Trophoblast cell (in vitro differentiated cells and primary cell): ENCODE measurements at regions not wholly inside any gene's neighbourhood (a gene's known extent, or its start where the extent isn't known, plus 50 kb on each side); places are given as distances from the start of the nearest gene placed in this dataset.

Experiments used
- DNase-seq, 2 donors: peaks; one replicate each; pipeline ENCODE4 v3.0.0-alpha.2; 2016
- H2AFZ ChIP-seq: 2 replicates; pipeline ENCODE4 v1.6.1; 2013; ENCODE audit warnings: low read length, moderate library complexity, mild to moderate bottlenecking; ENCODE audit not compliant: insufficient read depth, poor library complexity
- H2AK5ac ChIP-seq: 2 replicates; pipeline ENCODE4 v1.6.1; 2013; ENCODE audit warnings: mild to moderate bottlenecking, low read length
- H2BK120ac ChIP-seq: 2 replicates; pipeline ENCODE4 v1.6.1; 2013; ENCODE audit warnings: low read length, mild to moderate bottlenecking, moderate library complexity; ENCODE audit not compliant: insufficient read depth, poor library complexity
- H2BK12ac ChIP-seq: 2 replicates; pipeline ENCODE4 v1.6.1; 2013; ENCODE audit warnings: mild to moderate bottlenecking, low read length, moderate library complexity
- H2BK5ac ChIP-seq: 2 replicates; pipeline ENCODE4 v1.6.1; 2013; ENCODE audit warnings: low read length, low read depth, moderate library complexity, mild to moderate bottlenecking; ENCODE audit not compliant: poor library complexity
- H3K14ac ChIP-seq: 2 replicates; pipeline ENCODE4 v1.6.1; 2013; ENCODE audit warnings: mild to moderate bottlenecking, low read length
- H3K18ac ChIP-seq: 2 replicates; pipeline ENCODE4 v1.6.1; 2013; ENCODE audit warnings: mild to moderate bottlenecking, low read length
- H3K23ac ChIP-seq: 2 replicates; pipeline ENCODE4 v1.6.1; 2013; ENCODE audit warnings: low read length
- H3K27ac ChIP-seq: 2 replicates; pipeline ENCODE4 v1.5.1; 2013; ENCODE audit warnings: low read depth, mild to moderate bottlenecking, inconsistent platforms, low read length, moderate library complexity
- H3K27me3 ChIP-seq: 2 replicates; pipeline ENCODE4 v1.6.1; 2013; ENCODE audit warnings: inconsistent platforms, mild to moderate bottlenecking, low read length, moderate library complexity; ENCODE audit not compliant: insufficient read depth
- H3K36me3 ChIP-seq, 2 experiments: 1 replicate in 1 of 2; 2 replicates in 1 of 2; pipeline ENCODE4 v1.6.1; 2013; ENCODE audit warnings: low read length in 2 of 2, mild to moderate bottlenecking in 2 of 2, moderate library complexity in 1 of 2; ENCODE audit not compliant: insufficient read depth in 2 of 2, control insufficient read depth in 1 of 2
- H3K4ac ChIP-seq: 2 replicates; pipeline ENCODE4 v1.6.1; 2013; ENCODE audit warnings: low read depth, mild to moderate bottlenecking, low read length, moderate library complexity
- H3K4me1 ChIP-seq, 2 experiments: 1 replicate in 1 of 2; 2 replicates in 1 of 2; pipeline ENCODE4 v1.6.1; 2013; ENCODE audit warnings: low read length in 2 of 2, mild to moderate bottlenecking in 2 of 2, moderate library complexity in 1 of 2; ENCODE audit not compliant: insufficient read depth in 2 of 2, control insufficient read depth in 1 of 2
- H3K4me2 ChIP-seq: 2 replicates; pipeline ENCODE4 v1.6.1; 2013; ENCODE audit warnings: inconsistent platforms, mild to moderate bottlenecking, low read length, moderate library complexity
- H3K4me3 ChIP-seq: 2 replicates; pipeline ENCODE4 v1.5.1; 2013; ENCODE audit warnings: mild to moderate bottlenecking, low read depth, low read length, inconsistent platforms
- H3K79me1 ChIP-seq: one replicate; pipeline ENCODE4 v1.6.1; 2013; ENCODE audit warnings: low read length
- H3K79me2 ChIP-seq: 2 replicates; pipeline ENCODE4 v1.6.1; 2013; ENCODE audit warnings: low read length, mild to moderate bottlenecking; ENCODE audit not compliant: control insufficient read depth, insufficient read depth, poor library complexity
- H3K9ac ChIP-seq: 2 replicates; pipeline ENCODE4 v1.6.1; 2013; ENCODE audit warnings: mild to moderate bottlenecking, low read length
- H3K9me3 ChIP-seq: 2 replicates; pipeline ENCODE4 v1.6.1; 2013; ENCODE audit warnings: low read depth, mild to moderate bottlenecking, control low read depth, inconsistent platforms, low read length; ENCODE audit not compliant: insufficient read depth
- H4K12ac ChIP-seq: 2 replicates; pipeline ENCODE4 v1.6.1; 2013; ENCODE audit warnings: low read depth, mild to moderate bottlenecking, low read length, moderate library complexity
- H4K8ac ChIP-seq: 2 replicates; pipeline ENCODE4 v1.6.1; 2013; ENCODE audit warnings: low read depth, mild to moderate bottlenecking, low read length, moderate library complexity
- H4K91ac ChIP-seq: one replicate; pipeline ENCODE4 v1.6.1; 2013; ENCODE audit warnings: low read depth, mild to moderate bottlenecking, low read length, moderate library complexity
- WGBS: extraction: QIAGEN DNeasy Blood & Tissue Kit; methylation state at CpG from one replicate; pipeline ENCODE4 v1.1.7; 2013; ENCODE audit warnings: missing lambda C conversion rate; ENCODE audit not compliant: insufficient read length, insufficient coverage; ENCODE audit errors: extremely low coverage; 5-methylcytosine and 5-hydroxymethylcytosine counted together

DNA sequence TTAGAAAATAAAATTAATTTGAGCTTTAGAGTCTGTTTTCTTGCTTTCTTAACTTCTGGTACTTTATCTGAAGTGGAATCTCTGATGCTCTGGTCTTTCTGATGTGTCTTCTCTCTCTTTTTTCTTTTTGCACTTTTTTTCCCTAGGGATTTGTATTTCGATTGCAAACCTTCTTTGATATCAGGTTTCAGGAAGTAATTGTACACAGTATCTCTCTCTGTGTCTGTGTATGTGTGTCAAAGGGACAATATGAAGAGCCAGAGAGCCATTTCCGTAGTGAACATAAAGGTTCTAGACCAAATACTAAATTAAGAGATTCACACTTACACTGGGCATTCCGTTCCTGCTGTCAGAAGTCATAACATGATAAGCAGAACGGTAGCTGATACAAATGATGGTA is 325.0 kb downstream of the PCDH7 start:
- Histone ChIP-seq H3K27ac (no peak overlapping the region), H3K79me2 (no peaks in the 10 kb centered on the region), H3K79me1 (no peaks in the 10 kb centered on the region), H3K18ac (no peak overlapping the region), H3K9ac (no peak overlapping the region), H3K27me3 (no peaks in the 10 kb centered on the region), H4K12ac (no peak overlapping the region), H3K36me3 (no peaks in the 10 kb centered on the region), H3K23ac (no peak overlapping the region), H2AK5ac (no peak overlapping the region), H3K4me1 (no peaks in the 10 kb centered on the region), H2BK120ac (no peak overlapping the region), H3K14ac (no peak overlapping the region), H2AFZ (no peak overlapping the region), H4K91ac (no peak overlapping the region), H3K4me2 (no peak overlapping the region), H3K4ac (no peak overlapping the region), H3K4me3 (no peak overlapping the region), H2BK12ac (no peak overlapping the region), H4K8ac (no peak overlapping the region), H3K9me3 (no peaks in the 10 kb centered on the region), H2BK5ac (no peak overlapping the region)
- no CpG with 5 or more reads among the region's 4 CpGs for WGBS
- no peak for DNase-seq

DNA sequence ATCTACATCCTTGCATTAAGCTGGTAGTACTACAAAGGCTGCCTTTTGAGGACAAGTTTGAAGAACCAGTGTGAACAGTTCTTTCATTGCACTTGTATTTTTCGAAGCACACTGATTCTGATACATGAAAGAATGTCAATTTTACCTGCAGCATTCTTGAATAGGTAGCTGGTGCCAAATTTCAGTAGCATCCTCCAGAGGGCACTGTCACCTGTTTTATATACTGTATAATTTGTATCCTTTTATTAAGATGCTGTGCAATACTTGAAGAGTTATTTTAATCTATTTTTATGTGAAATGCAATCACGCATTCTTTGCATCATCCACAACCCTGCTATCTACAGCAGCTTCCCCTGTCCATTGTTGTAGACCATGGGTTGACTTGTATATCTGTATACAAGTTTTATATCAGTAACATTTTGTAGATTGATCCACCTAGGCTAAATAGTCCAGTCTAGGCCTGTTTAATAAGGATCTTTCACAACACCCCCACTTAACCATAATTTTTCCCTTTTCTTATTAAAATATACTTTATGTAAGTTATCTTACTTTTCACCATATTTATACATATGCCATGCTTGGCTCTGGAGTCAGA is 325.7 kb downstream of the PCDH7 start:
- no peak overlapping the region for H3K4me2 ChIP-seq
- no peak overlapping the region for H3K14ac ChIP-seq
- H3K79me1 ChIP-seq: no peaks in the 10 kb centered on the region
- H3K36me3 ChIP-seq: no peaks in the 10 kb centered on the region
- no peak overlapping the region for H3K27ac ChIP-seq
- H3K4me1 ChIP-seq: no peaks in the 10 kb centered on the region
- no peak overlapping the region for H4K12ac ChIP-seq
- H3K4me3 ChIP-seq: no peak overlapping the region
- H3K23ac ChIP-seq: no peak overlapping the region
- no peak overlapping the region for H2BK5ac ChIP-seq
- no peaks in the 10 kb centered on the region for H3K27me3 ChIP-seq
- no peak overlapping the region for H4K91ac ChIP-seq
- H2BK120ac ChIP-seq: no peak overlapping the region
- no peaks in the 10 kb centered on the region for H3K79me2 ChIP-seq
- no peak overlapping the region for H2AFZ ChIP-seq
- no peak overlapping the region for H3K9ac ChIP-seq
- no CpG with 5 or more reads among the region's 2 CpGs for WGBS
- no peak overlapping the region for H2AK5ac ChIP-seq
- DNase-seq: no peak
- H3K4ac ChIP-seq: no peak overlapping the region
- no peak overlapping the region for H4K8ac ChIP-seq
- H3K9me3 ChIP-seq: no peaks in the 10 kb centered on the region
- H3K18ac ChIP-seq: no peak overlapping the region
- H2BK12ac ChIP-seq: no peak overlapping the region

GRCh38 chr4:31051151-31051550 is 331.0 kb downstream of the PCDH7 start:
- Histone ChIP-seq H2AK5ac (no peak overlapping the region), H2AFZ (no peak overlapping the region), H3K23ac (no peak overlapping the region), H3K79me1 (no peaks in the 10 kb centered on the region), H3K14ac (no peak overlapping the region), H4K12ac (no peak overlapping the region), H2BK12ac (no peak overlapping the region), H3K9me3 (no peaks in the 10 kb centered on the region), H3K9ac (no peak overlapping the region), H3K79me2 (no peaks in the 10 kb centered on the region), H3K4me2 (no peak overlapping the region), H4K91ac (no peak overlapping the region), H2BK5ac (no peak overlapping the region), H3K27me3 (no peaks in the 10 kb centered on the region), H3K4me3 (no peak overlapping the region), H2BK120ac (no peak overlapping the region), H3K4me1 (no peaks in the 10 kb centered on the region), H3K36me3 (no peaks in the 10 kb centered on the region), H3K27ac (no peak overlapping the region), H4K8ac (no peak overlapping the region), H3K4ac (no peak overlapping the region), H3K18ac (no peak overlapping the region)
- no peak for DNase-seq

- Histone ChIP-seq H4K12ac (no peak overlapping the region), H2AFZ (no peak overlapping the region), H3K4ac (no peak overlapping the region), H3K27me3 (no peaks in the 10 kb centered on the region), H3K79me1 (no peaks in the 10 kb centered on the region), H3K4me1 (no peaks in the 10 kb centered on the region), H2AK5ac (no peak overlapping the region), H3K79me2 (no peaks in the 10 kb centered on the region), H3K23ac (no peak overlapping the region), H4K91ac (no peak overlapping the region), H3K4me2 (no peak overlapping the region), H3K27ac (no peak overlapping the region), H2BK120ac (no peak overlapping the region), H2BK12ac (no peak overlapping the region), H4K8ac (no peak overlapping the region), H3K14ac (no peak overlapping the region), H3K9ac (no peak overlapping the region), H3K36me3 (no peaks in the 10 kb centered on the region), H3K18ac (no peak overlapping the region), H3K4me3 (no peak overlapping the region), H3K9me3 (no peaks in the 10 kb centered on the region), H2BK5ac (no peak overlapping the region)
- DNase-seq: no peak
- WGBS: no CpG with 5 or more reads among the region's 3 CpGs
Observed at GRCh38 chr4:31051565-31051964, 331.4 kb downstream of the PCDH7 start.
